IMR-90 (cell line): ENCODE measurements at regions not wholly inside any gene's neighbourhood (a gene's known extent, or its start where the extent isn't known, plus 50 kb on each side); places are given as distances from the start of the nearest gene placed in this dataset.

ENCODE experiments used
- ATAC-seq: fragments of 200-7000 bp; cut with Tn5 transposase; 2 replicates; pipeline ENCODE4 v1.9.1; 2020; ENCODE audit warnings: low read depth, mild to moderate bottlenecking, moderate library complexity
- BruUV-seq: library from RNA; stranded (reverse); fragments of 400-500 nt; replicated peaks from 2 replicates; lab custom pipeline; 2021; lab: Mats Ljungman, UMichigan
- CTCF ChIA-PET: fragments of 300-600 bp; formaldehyde crosslinking; extraction: SDS; loops from one replicate; lab custom pipeline; 2021; ENCODE audit warnings: antibody characterized with exemption; lab: Yijun Ruan, JAX
- POLR2A ChIA-PET: fragments of 300-600 bp; sonication (Branson Sonifier 250); formaldehyde crosslinking; loops from one replicate; lab custom pipeline; 2022; ENCODE audit warnings: antibody characterized with exemption; ENCODE audit not compliant: unreplicated experiment; lab: Charles Lee
- DNase-seq: peaks from one replicate; pipeline ENCODE4 v3.0.0; 2013
- H2AFZ ChIP-seq: replicated peaks from 2 replicates; pipeline ENCODE3; 2013; ENCODE audit warnings: low read length, mild to moderate bottlenecking; ENCODE audit not compliant: poor library complexity
- H2AK5ac ChIP-seq: 2 replicates; pipeline ENCODE4 v1.6.1; 2013; ENCODE audit warnings: low read depth, low read length, inconsistent platforms
- H2AK9ac ChIP-seq: replicated peaks from 2 replicates; pipeline ENCODE3; 2013; ENCODE audit warnings: mild to moderate bottlenecking, low read depth, low read length, moderate library complexity; ENCODE audit not compliant: poor library complexity
- H2BK120ac ChIP-seq: 2 replicates; pipeline ENCODE4 v1.6.1; 2013; ENCODE audit warnings: low read depth, low read length, inconsistent platforms
- H2BK15ac ChIP-seq: 3 replicates; pipeline ENCODE4 v1.6.1; 2013; ENCODE audit warnings: low read depth, low read length, inconsistent platforms
- H2BK20ac ChIP-seq: 2 replicates; pipeline ENCODE4 v1.6.1; 2013; ENCODE audit warnings: low read depth, mild to moderate bottlenecking, inconsistent platforms, low read length, moderate library complexity
- H2BK5ac ChIP-seq: 2 replicates; pipeline ENCODE4 v1.6.1; 2013; ENCODE audit warnings: mild to moderate bottlenecking, low read depth, low read length, inconsistent platforms; ENCODE audit not compliant: poor library complexity, severe bottlenecking
- H3K14ac ChIP-seq: replicated peaks from 2 replicates; pipeline ENCODE4 v1.6.1; 2013; ENCODE audit warnings: low read depth, low read length, inconsistent platforms
- H3K18ac ChIP-seq: 2 replicates; pipeline ENCODE4 v1.6.1; 2013; ENCODE audit warnings: low read depth, low read length, control low read depth
- H3K23ac ChIP-seq: 2 replicates; pipeline ENCODE4 v1.6.1; 2013; ENCODE audit warnings: low read depth, low read length, inconsistent platforms
- H3K27ac ChIP-seq: 2 replicates; pipeline ENCODE4 v1.5.1; 2013; ENCODE audit warnings: mild to moderate bottlenecking, control low read depth, low read length; ENCODE audit not compliant: insufficient read depth
- H3K27me3 ChIP-seq: 2 replicates; pipeline ENCODE4 v1.6.1; 2013; ENCODE audit warnings: low read length; ENCODE audit not compliant: control insufficient read depth, insufficient read depth
- H3K36me3 ChIP-seq: 2 replicates; pipeline ENCODE4 v1.6.1; 2013; ENCODE audit warnings: low read length, mixed read lengths; ENCODE audit not compliant: control insufficient read depth, insufficient read depth
- H3K4ac ChIP-seq: 2 replicates; pipeline ENCODE4 v1.6.1; 2013; ENCODE audit warnings: low read depth, low read length, inconsistent platforms
- H3K4me1 ChIP-seq: 2 replicates; pipeline ENCODE4 v1.6.1; 2013; ENCODE audit warnings: low read length, mixed read lengths; ENCODE audit not compliant: control insufficient read depth, insufficient read depth
- H3K4me2 ChIP-seq: 2 replicates; pipeline ENCODE4 v1.6.1; 2013; ENCODE audit warnings: low read depth, mild to moderate bottlenecking, control low read depth, low read length, moderate library complexity
- H3K4me3 ChIP-seq: 2 replicates; pipeline ENCODE4 v1.5.1; 2013; ENCODE audit warnings: low read depth, mild to moderate bottlenecking, control low read depth, low read length, moderate library complexity; ENCODE audit not compliant: insufficient read depth
- H3K56ac ChIP-seq: 2 replicates; pipeline ENCODE4 v1.6.1; 2013; ENCODE audit warnings: low read length, inconsistent platforms; ENCODE audit not compliant: insufficient read depth; ENCODE audit errors: extremely low read depth
- H3K79me1 ChIP-seq, 2 experiments: 2 replicates each; pipeline ENCODE4 v1.6.1; 2013; ENCODE audit warnings: low read length in 2 of 2, inconsistent platforms in 1 of 2, low read depth in 1 of 2
- H3K9ac ChIP-seq: 2 replicates; pipeline ENCODE4 v1.6.1; 2013; ENCODE audit warnings: low read depth, low read length, control low read depth
- H3K9me1 ChIP-seq: 2 replicates; pipeline ENCODE4 v1.6.1; 2013; ENCODE audit warnings: low read length, inconsistent platforms; ENCODE audit not compliant: insufficient read depth
- H3K9me3 ChIP-seq: 2 replicates; pipeline ENCODE4 v1.6.1; 2013; ENCODE audit warnings: low read length; ENCODE audit not compliant: control insufficient read depth, insufficient read depth
- H4K20me1 ChIP-seq: 2 replicates; pipeline ENCODE4 v1.6.1; 2013; ENCODE audit warnings: low read length, inconsistent platforms; ENCODE audit not compliant: insufficient read depth
- H4K5ac ChIP-seq: 2 replicates; pipeline ENCODE4 v1.6.1; 2013; ENCODE audit warnings: mild to moderate bottlenecking, low read depth, low read length, control low read depth
- H4K8ac ChIP-seq, 2 experiments: 2 replicates each; pipeline ENCODE4 v1.6.1; 2013; ENCODE audit warnings: low read depth in 2 of 2, low read length in 2 of 2, control low read depth in 1 of 2, inconsistent platforms in 1 of 2
- H4K91ac ChIP-seq: 2 replicates; pipeline ENCODE4 v1.6.1; 2013; ENCODE audit warnings: low read depth, low read length, inconsistent platforms; ENCODE audit not compliant: insufficient read depth
- BHLHE40 ChIP-seq: fragments of 150-350 bp; IDR thresholded peaks from 2 replicates; pipeline ENCODE4 v1.6.1; 2016; ENCODE audit warnings: mild to moderate bottlenecking, low read depth, low read length
- CEBPB ChIP-seq: IDR thresholded peaks from 2 replicates; pipeline ENCODE4 v1.6.1; 2012; ENCODE audit warnings: low read depth, low read length, improper control_type of control experiment
- CHD1 ChIP-seq: IDR thresholded peaks from 2 replicates; pipeline ENCODE4 v1.6.1; 2012; ENCODE audit warnings: low read depth, low read length, improper control_type of control experiment
- ELK1 ChIP-seq: fragments of 150-350 bp; IDR thresholded peaks from 2 replicates; pipeline ENCODE4 v1.6.1; 2016; ENCODE audit warnings: low read depth, mild to moderate bottlenecking, low read length, moderate library complexity, borderline replicate concordance
- FOS ChIP-seq: fragments of 150-350 bp; IDR thresholded peaks from 2 replicates; pipeline ENCODE4 v1.6.1; 2016; ENCODE audit warnings: low read depth, low read length
- MAFK ChIP-seq: IDR thresholded peaks from 2 replicates; pipeline ENCODE4 v1.6.1; 2012; ENCODE audit warnings: low read depth, low read length, improper control_type of control experiment
- MAZ ChIP-seq: IDR thresholded peaks from 2 replicates; pipeline ENCODE4 v1.6.1; 2012; ENCODE audit warnings: low read depth, mild to moderate bottlenecking, low read length, improper control_type of control experiment, moderate library complexity, borderline replicate concordance
- MXI1 ChIP-seq: IDR thresholded peaks from 2 replicates; pipeline ENCODE4 v1.6.1; 2012; ENCODE audit warnings: low read depth, mild to moderate bottlenecking, low read length, moderate library complexity, borderline replicate concordance
- NFE2L2 ChIP-seq: fragments of 150-350 bp; IDR thresholded peaks from 2 replicates; pipeline ENCODE4 v1.6.1; 2016; ENCODE audit warnings: low read depth, mild to moderate bottlenecking, low read length
- POLR2A ChIP-seq: IDR thresholded peaks from 2 replicates; pipeline ENCODE4 v1.6.1; 2012; ENCODE audit warnings: mild to moderate bottlenecking, low read depth, low read length
- RCOR1 ChIP-seq: IDR thresholded peaks from 2 replicates; pipeline ENCODE4 v1.6.1; 2012; ENCODE audit warnings: mild to moderate bottlenecking, low read length, improper control_type of control experiment; ENCODE audit not compliant: insufficient replicate concordance
- RFX5 ChIP-seq: IDR thresholded peaks from 2 replicates; pipeline ENCODE4 v1.8.0; 2012; ENCODE audit warnings: low read depth, mild to moderate bottlenecking, low read length, moderate library complexity
- SMC3 ChIP-seq: fragments of 150-350 bp; IDR thresholded peaks from 2 replicates; pipeline ENCODE4 v1.6.1; 2016; ENCODE audit warnings: low read depth, mild to moderate bottlenecking, antibody characterized with exemption, low read length, moderate library complexity
- USF2 ChIP-seq: fragments of 150-350 bp; IDR thresholded peaks from 2 replicates; pipeline ENCODE4 v1.6.1; 2017; ENCODE audit warnings: mild to moderate bottlenecking, antibody characterized with exemption, low read length, low read depth
- WGBS, 2 experiments: methylation state at CpG; one replicate each; pipeline versions ENCODE4 v1.1.5 to v1.1.7; 2013; ENCODE audit warnings: missing lambda C conversion rate in 2 of 2; ENCODE audit not compliant: insufficient read length in 1 of 2; ENCODE audit errors: extremely low coverage in 2 of 2; 5-methylcytosine and 5-hydroxymethylcytosine counted together
- dilution Hi-C: fragments of 300-500 bp; cut with HindIII; formaldehyde crosslinking; loops from one replicate; pipeline ENCODE4 v1.14.3; 2018; ENCODE audit warnings: low sequenced_read_pairs; ENCODE audit not compliant: unreplicated experiment
- in situ Hi-C: fragments of 300-500 bp; cut with MboI; formaldehyde crosslinking; loops from 3 replicates; pipeline ENCODE4 v1.14.3; 2019; ENCODE audit warnings: low sequenced_read_pairs, inconsistent platforms, mixed read lengths
- intact Hi-C: fragments of 100-400 bp; cut with micrococcal nuclease; formaldehyde crosslinking; loops from 2 replicates; pipeline ENCODE4 v1.10.0; 2022

- no peaks in the 10 kb centered on the region; the same call in 1 of the 2 replicates for H3K27me3 ChIP-seq
- no peak overlapping the region for H3K23ac ChIP-seq
- H4K5ac ChIP-seq, result no peak overlapping the region
- no peak overlapping the region for H3K4me2 ChIP-seq
- H4K20me1 ChIP-seq, result no peaks in the 10 kb centered on the region
- ChIA-PET CTCF (no interaction called here), POLR2A (no interaction called here)
- no peak overlapping the region for H3K14ac ChIP-seq
- H2AFZ ChIP-seq, result no peak overlapping the region
- ATAC-seq (no peak), DNase-seq (no peak)
- no peak overlapping the region for H2BK120ac ChIP-seq
- no peaks in the 10 kb centered on the region for H3K9me3 ChIP-seq
- no peak overlapping the region for H2AK9ac ChIP-seq
- no peak overlapping the region for H3K4ac ChIP-seq
- dilution Hi-C loops, result no loop called here
- H2AK5ac ChIP-seq, result no peak overlapping the region
- no peak overlapping the region for H4K8ac ChIP-seq
- TF ChIP-seq MAZ (no peak), SMC3 (no peak), BHLHE40 (no peak), NFE2L2 (no peak), FOS (no peak), MXI1 (no peak), MAFK (no peak), USF2 (no peak), CEBPB (no peak), CHD1 (no peak), RCOR1 (no peak), POLR2A (no peak), RFX5 (no peak), ELK1 (no peak)
- no peak overlapping the region for H2BK15ac ChIP-seq
- no peak overlapping the region for H2BK20ac ChIP-seq
- no peak overlapping the region for H2BK5ac ChIP-seq
- H3K9ac ChIP-seq, result no peak overlapping the region
- intact Hi-C loops, result no loop called here
- H4K91ac ChIP-seq, result no peak overlapping the region
- BruUV-seq, result no TSS peak
- no peaks in the 10 kb centered on the region for H3K36me3 ChIP-seq
- WGBS, 2 experiments, result 80% methylated on average over 1 of the region's 8 CpGs; no CpG with 5 or more reads in 1 of the 2 experiments
- H3K4me1 ChIP-seq, result no peaks in the 10 kb centered on the region
- no peaks in the 10 kb centered on the region for H3K79me1 ChIP-seq
- no peak overlapping the region for H3K18ac ChIP-seq
- no peaks in the 10 kb centered on the region for H3K9me1 ChIP-seq
- no peak overlapping the region for H3K4me3 ChIP-seq
- H3K27ac ChIP-seq, result no peak overlapping the region
- in situ Hi-C loops, result no loop called here
- H3K56ac ChIP-seq, result no peak overlapping the region
Measured at GRCh38 chr20:47887064-47887463, 101.8 kb upstream of the SULF2 start.
